Suprapubic skin (tissue), 4 donors: ENCODE measurements at regions not wholly inside any gene's neighbourhood (a gene's known extent, or its start where the extent isn't known, plus 50 kb on each side); places are given as distances from the start of the nearest gene placed in this dataset.
"Not testable (repeated sequence)": the region's sequence is repeated elsewhere in the genome, so short reads cannot be mapped to it uniquely, and the experiment has no call there.

Source experiments
- DNase-seq, 2 donors: peaks; one replicate each; pipeline ENCODE4 v3.0.0-alpha.2; 2019; ENCODE audit warnings: low spot score in 2 of 2
- H3K27ac ChIP-seq: fragments of 200-600 bp; sonication (generic); one replicate; pipeline ENCODE4 v1.5.1; 2019
- H3K27me3 ChIP-seq: fragments of 200-600 bp; sonication (generic); one replicate; pipeline ENCODE4 v1.5.1; 2019
- H3K36me3 ChIP-seq: fragments of 200-600 bp; sonication (generic); one replicate; pipeline ENCODE4 v1.5.1; 2019
- H3K4me1 ChIP-seq: fragments of 200-600 bp; sonication (generic); one replicate; pipeline ENCODE4 v1.5.1; 2019
- H3K4me3 ChIP-seq: fragments of 200-600 bp; sonication (generic); one replicate; pipeline ENCODE4 v1.5.1; 2019; ENCODE audit warnings: mild to moderate bottlenecking
- H3K9me3 ChIP-seq: fragments of 200-600 bp; sonication (generic); one replicate; pipeline ENCODE4 v1.5.1; 2019
- CTCF ChIP-seq, 2 donors: fragments of 200-600 bp in 1 of 2; fragments of 450-650 bp in 1 of 2; sonication (generic) in 1 of 2; IDR thresholded peaks; one replicate each; pipeline ENCODE4 v1.5.1; 2016 to 2019; ENCODE audit warnings: antibody characterized with exemption in 2 of 2, mild to moderate bottlenecking in 1 of 2, moderate library complexity in 1 of 2
- EP300 ChIP-seq: sonication (generic); formaldehyde crosslinking; IDR thresholded peaks from one replicate; pipeline ENCODE4 v1.6.1; 2017; ENCODE audit warnings: antibody characterized with exemption
- POLR2A ChIP-seq, 2 donors: fragments of 450-650 bp; IDR thresholded peaks; one replicate each; pipeline ENCODE4 v1.6.1; 2017; ENCODE audit warnings: antibody characterized with exemption in 2 of 2, mild to moderate bottlenecking in 2 of 2, moderate library complexity in 2 of 2
- POLR2AphosphoS5 ChIP-seq, 3 donors: sonication (generic); formaldehyde crosslinking; IDR thresholded peaks; one replicate each; pipeline ENCODE4 v1.6.1; 2017; ENCODE audit warnings: antibody characterized with exemption in 3 of 3
- WGBS: methylation state at CpG from one replicate; pipeline ENCODE4 v1.1.5; 2018; 5-methylcytosine and 5-hydroxymethylcytosine counted together

GRCh38 chr4:103272174-103272573, 74.0 kb upstream of the CENPE start:
- Histone ChIP-seq H3K36me3 (no peaks in the 10 kb centered on the region), H3K4me3 (no peak overlapping the region)

GRCh38 chr4:103268746-103269145, 70.6 kb upstream of the CENPE start:
- H3K9me3 ChIP-seq: peaks cover 3% of the 10 kb centered on the region
- H3K27ac ChIP-seq: no peak overlapping the region
- TF ChIP-seq POLR2AphosphoS5 (IDR thresholded peaks at IDR 0.05) (no peak), EP300 (no peak), POLR2A (IDR thresholded peaks at IDR 0.05) (no peak), CTCF (IDR thresholded peaks at IDR 0.05) (no peak)
- H3K27me3 ChIP-seq: no peaks in the 10 kb centered on the region
- H3K4me1 ChIP-seq: no peaks in the 10 kb centered on the region
- no peak for DNase-seq
- H3K4me3 ChIP-seq: no peak overlapping the region
- no peaks in the 10 kb centered on the region for H3K36me3 ChIP-seq

More at GRCh38 chr4:103272174-103272573, 74.0 kb upstream of the CENPE start:
- TF ChIP-seq POLR2A (IDR thresholded peaks at IDR 0.05) (no peak), EP300 (no peak), CTCF (IDR thresholded peaks at IDR 0.05) (no peak)
- no peak for DNase-seq
- Histone ChIP-seq H3K4me1 (no peaks in the 10 kb centered on the region), H3K9me3 (peaks cover 3% of the 10 kb centered on the region), H3K27me3 (no peaks in the 10 kb centered on the region), H3K27ac (no peak overlapping the region)

GRCh38 chr4:103264905-103265304, 66.8 kb upstream of the CENPE start:
- H3K4me1 ChIP-seq: no peaks in the 10 kb centered on the region
- TF ChIP-seq CTCF (IDR thresholded peaks at IDR 0.05) (no peak), POLR2A (IDR thresholded peaks at IDR 0.05) (no peak), EP300 (no peak), POLR2AphosphoS5 (IDR thresholded peaks at IDR 0.05) (no peak)
- H3K4me3 ChIP-seq: no peak overlapping the region
- 88% methylated on average over 1 of the region's 1 CpG for WGBS
- peaks cover 3% of the 10 kb centered on the region for H3K9me3 ChIP-seq
- H3K27me3 ChIP-seq: no peaks in the 10 kb centered on the region
- H3K36me3 ChIP-seq: no peaks in the 10 kb centered on the region
- no peak for DNase-seq
- no peak overlapping the region for H3K27ac ChIP-seq

- H3K4me3 ChIP-seq, H3K27ac ChIP-seq, H3K9me3 ChIP-seq, DNase-seq, H3K4me1 ChIP-seq, H3K36me3 ChIP-seq, H3K27me3 ChIP-seq: not testable (repeated sequence)
- WGBS: 97% methylated on average over 16 of the region's 16 CpGs
Measured at GRCh38 chr4:103256068-103256467, 57.9 kb upstream of the CENPE start.
